ENCODE measurements at regions not wholly inside any gene's neighbourhood (a gene's known extent, or its start where the extent isn't known, plus 50 kb on each side); places are given as distances from the start of the nearest gene placed in this dataset.

DNA sequence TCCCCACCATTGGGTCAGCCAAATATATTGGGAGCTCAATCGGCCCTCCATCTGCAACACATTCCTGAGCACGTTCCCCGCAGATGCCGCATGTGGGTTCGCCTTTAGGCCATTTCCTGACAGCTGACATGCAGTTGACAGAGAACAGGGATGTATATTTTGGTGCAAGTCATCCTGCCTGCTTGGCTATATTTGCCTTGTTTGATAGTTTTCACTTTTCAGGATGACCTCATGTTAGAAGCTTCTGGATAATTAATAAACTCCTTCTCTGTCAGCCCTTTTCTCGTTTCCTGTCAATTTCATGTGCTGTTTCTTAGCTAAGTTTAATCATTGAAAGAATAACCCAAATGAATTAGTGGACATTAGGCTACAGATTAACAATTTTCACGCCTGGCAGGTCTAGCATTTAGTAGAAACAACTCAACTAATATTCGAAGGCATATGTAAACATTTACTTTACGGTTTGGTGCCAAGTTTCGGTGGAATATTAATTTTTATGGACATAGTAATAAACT lies 105.8 kb upstream of the SLC5A12 start:
- TF ChIP-seq, protein P1, sequence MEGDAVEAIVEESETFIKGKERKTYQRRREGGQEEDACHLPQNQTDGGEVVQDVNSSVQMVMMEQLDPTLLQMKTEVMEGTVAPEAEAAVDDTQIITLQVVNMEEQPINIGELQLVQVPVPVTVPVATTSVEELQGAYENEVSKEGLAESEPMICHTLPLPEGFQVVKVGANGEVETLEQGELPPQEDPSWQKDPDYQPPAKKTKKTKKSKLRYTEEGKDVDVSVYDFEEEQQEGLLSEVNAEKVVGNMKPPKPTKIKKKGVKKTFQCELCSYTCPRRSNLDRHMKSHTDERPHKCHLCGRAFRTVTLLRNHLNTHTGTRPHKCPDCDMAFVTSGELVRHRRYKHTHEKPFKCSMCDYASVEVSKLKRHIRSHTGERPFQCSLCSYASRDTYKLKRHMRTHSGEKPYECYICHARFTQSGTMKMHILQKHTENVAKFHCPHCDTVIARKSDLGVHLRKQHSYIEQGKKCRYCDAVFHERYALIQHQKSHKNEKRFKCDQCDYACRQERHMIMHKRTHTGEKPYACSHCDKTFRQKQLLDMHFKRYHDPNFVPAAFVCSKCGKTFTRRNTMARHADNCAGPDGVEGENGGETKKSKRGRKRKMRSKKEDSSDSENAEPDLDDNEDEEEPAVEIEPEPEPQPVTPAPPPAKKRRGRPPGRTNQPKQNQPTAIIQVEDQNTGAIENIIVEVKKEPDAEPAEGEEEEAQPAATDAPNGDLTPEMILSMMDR (IDR thresholded peaks at IDR 0.05) = no peak
- peaks cover 17% of the 10 kb centered on the region for H3K4me1 Mint-ChIP-seq (ENCODE audit: unreplicated experiment)
- H3K9me3 Mint-ChIP-seq (ENCODE audit: unreplicated experiment) = peaks cover 20% of the 10 kb centered on the region
- H3K4me3 Mint-ChIP-seq (ENCODE audit: unreplicated experiment) = no peak overlapping the region
- no peaks in the 10 kb centered on the region for H3K27me3 Mint-ChIP-seq (ENCODE audit: unreplicated experiment)
- peaks cover 13% of the 10 kb centered on the region for H3K36me3 Mint-ChIP-seq (ENCODE audit: unreplicated experiment)
- peak overlapping the region; percentile 76 for H3K27ac Mint-ChIP-seq (ENCODE audit: unreplicated experiment)
- DNase-seq (ENCODE audit: extremely low spot score, unreplicated experiment) = no peak

DNA sequence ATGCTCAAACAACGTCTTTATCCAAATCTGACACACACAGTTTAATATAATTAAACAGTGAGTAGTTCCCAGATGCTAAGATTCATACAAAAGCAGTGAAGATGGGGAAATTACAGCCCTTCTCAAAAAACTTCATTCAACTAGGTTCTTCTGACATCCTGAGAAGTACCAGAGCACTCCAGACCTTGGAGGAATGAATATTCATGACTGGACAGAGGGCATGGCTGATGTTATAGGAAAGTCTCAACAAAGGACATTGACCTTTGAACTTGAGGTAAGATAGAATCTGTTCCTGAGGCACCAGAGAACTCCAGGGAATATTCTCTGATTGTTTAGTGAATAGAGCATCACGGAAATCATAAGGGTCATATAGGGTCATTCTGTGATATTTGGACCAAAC lies 106.4 kb upstream of the SLC5A12 start:
- H3K4me1 Mint-ChIP-seq (ENCODE audit: unreplicated experiment) = peaks cover 21% of the 10 kb centered on the region
- peaks cover 13% of the 10 kb centered on the region for H3K36me3 Mint-ChIP-seq (ENCODE audit: unreplicated experiment)
- H3K27ac Mint-ChIP-seq (ENCODE audit: unreplicated experiment) = peak overlapping the region; percentile 76
- peaks cover 14% of the 10 kb centered on the region for H3K9me3 Mint-ChIP-seq (ENCODE audit: unreplicated experiment)
- no peaks in the 10 kb centered on the region for H3K27me3 Mint-ChIP-seq (ENCODE audit: unreplicated experiment)
- DNase-seq (ENCODE audit: extremely low spot score, unreplicated experiment) = no peak
- no peak overlapping the region for H3K4me3 Mint-ChIP-seq (ENCODE audit: unreplicated experiment)
- TF ChIP-seq, protein P1 (IDR thresholded peaks at IDR 0.05) = no peak

DNA sequence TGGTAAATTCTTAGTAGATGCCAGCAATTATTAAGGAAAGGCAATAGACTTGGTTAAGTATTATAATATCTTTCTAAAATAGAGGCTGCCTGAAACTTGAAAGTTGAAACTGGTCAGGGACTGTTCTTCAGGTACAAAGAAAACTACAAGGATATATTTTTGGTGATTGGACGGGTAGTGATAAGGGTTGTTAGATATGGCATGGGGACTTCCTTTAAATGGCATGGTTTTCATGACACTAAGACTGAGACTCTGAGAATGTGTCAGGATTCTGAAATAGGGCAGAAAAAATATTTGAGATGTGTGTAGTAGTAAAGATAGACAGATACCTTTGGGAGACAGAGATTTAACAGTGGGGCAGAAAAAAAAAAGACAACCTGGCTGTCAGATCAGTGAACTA lies 108.4 kb upstream of the SLC5A12 start:
- Mint-ChIP-seq H3K27me3 (ENCODE audit: unreplicated experiment) (no peaks in the 10 kb centered on the region), H3K27ac (ENCODE audit: unreplicated experiment) (no peak overlapping the region), H3K36me3 (ENCODE audit: unreplicated experiment) (peaks cover 4% of the 10 kb centered on the region), H3K4me1 (ENCODE audit: unreplicated experiment) (peaks cover 38% of the 10 kb centered on the region), H3K9me3 (ENCODE audit: unreplicated experiment) (peaks cover 4% of the 10 kb centered on the region), H3K4me3 (ENCODE audit: unreplicated experiment) (no peak overlapping the region)
- no peak for DNase-seq (ENCODE audit: extremely low spot score, unreplicated experiment)
- TF ChIP-seq, protein P1 (IDR thresholded peaks at IDR 0.05) = no peak

DNA sequence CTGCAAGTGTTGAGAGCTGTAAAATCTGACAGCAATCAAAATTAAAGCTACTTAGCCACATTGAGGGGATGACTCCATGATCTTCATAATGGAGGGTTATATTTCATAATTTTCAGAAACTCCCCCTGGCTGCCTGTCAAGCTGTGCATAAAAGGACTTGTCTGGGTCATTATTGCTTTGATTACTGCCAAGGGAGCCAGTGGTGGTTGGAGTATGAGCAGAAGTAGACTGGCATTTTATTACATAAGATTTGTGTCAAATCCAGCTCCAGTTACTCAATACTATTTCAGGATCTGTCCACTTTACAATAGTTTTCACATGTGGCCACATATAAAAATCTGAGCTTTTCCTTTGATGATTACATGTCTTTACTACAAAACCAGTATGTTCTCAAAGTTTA lies 108.9 kb upstream of the SLC5A12 start:
- peaks cover 4% of the 10 kb centered on the region for H3K36me3 Mint-ChIP-seq (ENCODE audit: unreplicated experiment)
- TF ChIP-seq, protein P1 (IDR thresholded peaks at IDR 0.05) = no peak
- DNase-seq (ENCODE audit: extremely low spot score, unreplicated experiment) = no peak

DNA sequence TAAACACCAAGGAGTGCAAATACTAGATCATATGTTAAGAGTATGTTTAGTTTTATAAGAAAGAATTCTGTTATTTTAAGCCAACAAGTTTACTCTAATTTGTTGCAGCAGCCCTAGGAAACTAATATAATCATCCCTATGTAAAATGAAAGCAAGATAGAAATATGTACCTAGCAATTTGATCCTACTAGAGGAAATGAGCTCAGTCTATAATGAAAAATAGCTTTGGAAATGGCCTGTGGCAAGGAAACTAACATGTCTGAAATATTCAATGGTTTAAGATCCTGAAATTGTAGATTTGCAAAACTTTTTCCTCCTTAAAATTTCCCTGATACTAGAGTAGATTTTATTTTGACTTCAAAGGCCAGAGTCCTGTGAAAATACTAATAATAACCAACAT lies 112.7 kb upstream of the SLC5A12 start:
- Mint-ChIP-seq H3K27ac (ENCODE audit: unreplicated experiment) (peak overlapping the region; percentile 61), H3K4me3 (ENCODE audit: unreplicated experiment) (no peak overlapping the region), H3K4me1 (ENCODE audit: unreplicated experiment) (peaks cover 34% of the 10 kb centered on the region), H3K27me3 (ENCODE audit: unreplicated experiment) (no peaks in the 10 kb centered on the region), H3K9me3 (ENCODE audit: unreplicated experiment) (peaks cover 13% of the 10 kb centered on the region), H3K36me3 (ENCODE audit: unreplicated experiment) (peaks cover 5% of the 10 kb centered on the region)
- TF ChIP-seq, protein P1 (IDR thresholded peaks at IDR 0.05) = no peak
- no peak for DNase-seq (ENCODE audit: extremely low spot score, unreplicated experiment)

More for the DNA sequence above, 108.9 kb upstream of the SLC5A12 start:
- Mint-ChIP-seq H3K4me1 (ENCODE audit: unreplicated experiment) (peaks cover 43% of the 10 kb centered on the region), H3K4me3 (ENCODE audit: unreplicated experiment) (no peak overlapping the region), H3K27ac (ENCODE audit: unreplicated experiment) (no peak overlapping the region), H3K27me3 (ENCODE audit: unreplicated experiment) (no peaks in the 10 kb centered on the region), H3K9me3 (ENCODE audit: unreplicated experiment) (peaks cover 4% of the 10 kb centered on the region)
